Coronary artery (tissue), 2 donors: ENCODE measurements at regions not wholly inside any gene's neighbourhood (a gene's known extent, or its start where the extent isn't known, plus 50 kb on each side); places are given as distances from the start of the nearest gene placed in this dataset.

Experiments
- DNase-seq: peaks from one replicate; pipeline ENCODE4 v3.0.0-alpha.2; 2017; ENCODE audit warnings: low spot score
- H3K27ac ChIP-seq, 2 donors: fragments of 200-600 bp; sonication (generic); one replicate each; pipeline ENCODE4 v1.5.1; 2016 to 2019
- H3K4me3 ChIP-seq: fragments of 200-600 bp; sonication (generic); 2 replicates; pipeline ENCODE4 v1.5.1; 2016; ENCODE audit warnings: mild to moderate bottlenecking, moderate library complexity
- TF ChIP-seq, protein P1 (sequence below): fragments of 200-600 bp; sonication (generic); IDR thresholded peaks from one replicate; pipeline ENCODE4 v1.5.1; 2019; ENCODE audit warnings: antibody characterized with exemption

DNA sequence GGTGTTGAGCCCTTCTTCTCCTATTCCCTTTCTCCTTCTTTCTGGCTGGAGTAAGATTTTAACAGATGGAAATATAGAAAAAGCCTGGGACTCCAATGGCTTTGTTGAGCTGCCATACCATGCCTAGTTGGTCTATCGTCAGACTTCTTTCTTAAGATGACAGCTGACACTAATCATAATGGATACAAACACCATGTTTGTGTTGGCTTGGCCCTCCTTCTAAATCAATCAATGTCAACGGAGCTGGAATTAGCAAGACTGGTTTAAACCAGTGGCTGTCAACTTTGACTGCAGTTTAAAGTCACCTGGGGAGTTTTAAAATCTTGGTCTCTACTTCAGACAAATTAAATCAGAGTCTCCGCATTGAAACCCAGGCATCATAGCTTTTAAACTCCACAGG, 264.5 kb upstream of the PRR16 start:
- TF ChIP-seq, protein P1, sequence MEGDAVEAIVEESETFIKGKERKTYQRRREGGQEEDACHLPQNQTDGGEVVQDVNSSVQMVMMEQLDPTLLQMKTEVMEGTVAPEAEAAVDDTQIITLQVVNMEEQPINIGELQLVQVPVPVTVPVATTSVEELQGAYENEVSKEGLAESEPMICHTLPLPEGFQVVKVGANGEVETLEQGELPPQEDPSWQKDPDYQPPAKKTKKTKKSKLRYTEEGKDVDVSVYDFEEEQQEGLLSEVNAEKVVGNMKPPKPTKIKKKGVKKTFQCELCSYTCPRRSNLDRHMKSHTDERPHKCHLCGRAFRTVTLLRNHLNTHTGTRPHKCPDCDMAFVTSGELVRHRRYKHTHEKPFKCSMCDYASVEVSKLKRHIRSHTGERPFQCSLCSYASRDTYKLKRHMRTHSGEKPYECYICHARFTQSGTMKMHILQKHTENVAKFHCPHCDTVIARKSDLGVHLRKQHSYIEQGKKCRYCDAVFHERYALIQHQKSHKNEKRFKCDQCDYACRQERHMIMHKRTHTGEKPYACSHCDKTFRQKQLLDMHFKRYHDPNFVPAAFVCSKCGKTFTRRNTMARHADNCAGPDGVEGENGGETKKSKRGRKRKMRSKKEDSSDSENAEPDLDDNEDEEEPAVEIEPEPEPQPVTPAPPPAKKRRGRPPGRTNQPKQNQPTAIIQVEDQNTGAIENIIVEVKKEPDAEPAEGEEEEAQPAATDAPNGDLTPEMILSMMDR: no peak
- no peak overlapping the region for H3K27ac ChIP-seq
- H3K4me3 ChIP-seq: no peak overlapping the region
- no peak for DNase-seq

DNA sequence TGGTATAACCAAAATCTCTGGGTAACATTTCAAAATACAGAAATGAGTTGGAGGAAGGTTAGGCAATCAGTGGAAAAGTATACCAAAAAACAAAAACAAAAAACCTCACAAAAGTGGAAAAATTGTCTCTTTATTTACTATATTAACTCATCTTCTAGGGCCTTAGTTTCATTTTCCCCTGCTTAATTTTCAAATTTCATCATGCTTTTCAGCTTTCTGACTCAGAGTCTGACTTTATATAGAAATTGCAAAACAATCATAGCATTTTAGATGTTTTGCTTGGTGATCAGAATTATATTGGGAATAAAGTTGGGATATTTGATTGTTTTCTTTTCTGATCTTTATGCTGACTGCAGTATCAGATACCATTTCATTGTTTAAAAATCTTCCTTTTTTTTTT, 257.0 kb upstream of the PRR16 start:
- no peak for DNase-seq
- no peak overlapping the region for H3K4me3 ChIP-seq
- TF ChIP-seq, protein P1: no peak
- H3K27ac ChIP-seq: no peak overlapping the region

DNA sequence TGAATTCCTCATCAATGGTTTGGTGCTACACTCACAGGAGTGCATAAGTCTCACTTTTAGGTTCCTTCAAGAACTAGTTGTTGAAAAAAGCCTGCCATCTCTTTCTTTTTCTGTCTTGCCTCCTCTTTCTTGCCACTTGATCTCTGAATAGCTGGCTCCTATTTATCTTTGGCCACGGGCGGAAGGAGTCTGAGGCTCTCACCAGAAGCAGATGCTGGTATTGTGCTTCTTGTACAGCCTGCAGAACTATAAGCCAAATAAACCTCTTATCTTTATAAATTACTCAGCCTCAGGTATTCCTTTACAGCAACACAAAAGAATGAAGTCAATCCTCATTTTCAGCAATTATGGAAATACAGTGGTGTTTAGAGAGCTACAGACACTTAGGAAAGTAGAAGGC, 247.1 kb upstream of the PRR16 start:
- Histone ChIP-seq H3K4me3 (no peak overlapping the region), H3K27ac (no peak overlapping the region)
- DNase-seq: no peak
- TF ChIP-seq, protein P1: no peak

DNA sequence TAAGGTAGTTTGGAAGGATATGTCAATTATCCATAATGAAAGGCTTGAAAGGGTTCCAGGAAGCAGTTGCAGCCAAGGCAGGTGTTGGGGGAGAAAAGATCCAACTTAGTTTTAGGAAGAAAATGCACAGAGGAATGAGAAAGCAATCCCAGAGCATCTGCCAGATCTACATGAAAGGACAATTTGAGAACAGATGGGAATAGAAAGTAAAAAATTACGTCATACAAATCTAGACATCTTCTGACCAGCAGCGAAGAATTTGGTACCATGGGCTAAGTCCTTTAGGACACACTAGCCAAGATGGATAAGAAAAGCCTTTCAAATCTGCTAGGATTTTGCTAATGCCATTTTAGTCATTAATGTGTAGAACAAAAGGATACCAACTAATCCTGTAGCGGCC, 244.1 kb upstream of the PRR16 start:
- no peak overlapping the region for H3K4me3 ChIP-seq
- no peak overlapping the region for H3K27ac ChIP-seq
- TF ChIP-seq, protein P1: no peak
- no peak for DNase-seq

DNA sequence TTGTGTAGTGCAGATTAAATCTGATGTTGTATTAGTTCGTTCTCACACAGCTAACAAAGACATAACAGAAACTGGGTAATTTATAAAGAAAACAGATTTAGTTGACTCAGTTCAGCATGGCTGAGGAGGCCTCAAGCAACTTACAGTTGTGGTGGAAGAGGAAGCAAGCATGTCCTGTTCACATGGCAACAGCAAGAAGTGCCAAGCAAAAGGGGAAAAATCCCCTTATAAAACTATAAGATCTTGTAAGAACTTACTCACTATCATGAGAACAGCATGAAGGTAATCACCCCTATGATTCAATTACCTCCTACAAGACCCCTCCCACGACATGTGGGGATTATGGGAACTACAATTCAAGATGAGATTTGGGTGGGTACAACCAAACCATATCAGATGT, 238.6 kb upstream of the PRR16 start:
- TF ChIP-seq, protein P1: no peak
- H3K27ac ChIP-seq: no peak overlapping the region
- no peak overlapping the region for H3K4me3 ChIP-seq

DNA sequence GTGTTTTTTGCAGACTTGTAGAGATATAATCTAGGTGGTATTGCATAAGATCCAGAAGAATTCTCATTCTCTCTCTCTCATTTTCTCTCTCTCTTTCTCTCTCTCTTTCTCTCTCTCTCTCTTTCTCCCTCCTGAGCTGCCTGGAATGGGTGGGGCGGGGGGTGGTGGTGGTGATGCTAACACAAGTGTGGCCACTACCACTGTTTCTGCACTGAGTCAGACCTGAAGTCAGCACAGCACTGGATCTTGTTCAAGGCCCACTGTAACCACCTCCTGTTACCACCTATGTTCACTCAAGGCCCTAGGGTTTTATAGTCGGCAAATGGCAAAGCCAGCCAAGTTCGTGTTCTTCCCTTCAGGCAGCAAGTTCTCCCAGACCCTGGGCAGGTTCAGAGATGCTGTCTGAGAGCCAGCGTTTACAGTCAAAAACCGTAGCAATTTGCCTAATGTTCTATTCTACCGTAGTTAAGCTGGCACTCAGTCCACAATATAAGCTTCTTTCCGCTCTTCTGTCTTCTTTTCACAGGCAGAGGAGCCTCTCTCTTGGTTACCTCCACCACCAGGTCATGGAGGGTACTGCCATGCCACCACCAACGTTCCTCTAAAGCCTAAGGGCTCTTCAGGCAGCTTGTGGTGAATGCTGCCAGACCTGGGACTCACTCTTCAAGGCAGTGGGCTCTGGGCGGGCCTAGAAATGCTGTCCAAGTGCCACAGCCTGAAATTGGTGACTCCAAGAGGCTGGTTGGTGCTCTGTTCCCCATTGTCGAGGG, 235.7 kb upstream of the PRR16 start:
- DNase-seq: no peak
- H3K27ac ChIP-seq: no peak overlapping the region
- no peak overlapping the region for H3K4me3 ChIP-seq
- TF ChIP-seq, protein P1: no peak

More for the DNA sequence above, 238.6 kb upstream of the PRR16 start:
- DNase-seq: no peak

DNA sequence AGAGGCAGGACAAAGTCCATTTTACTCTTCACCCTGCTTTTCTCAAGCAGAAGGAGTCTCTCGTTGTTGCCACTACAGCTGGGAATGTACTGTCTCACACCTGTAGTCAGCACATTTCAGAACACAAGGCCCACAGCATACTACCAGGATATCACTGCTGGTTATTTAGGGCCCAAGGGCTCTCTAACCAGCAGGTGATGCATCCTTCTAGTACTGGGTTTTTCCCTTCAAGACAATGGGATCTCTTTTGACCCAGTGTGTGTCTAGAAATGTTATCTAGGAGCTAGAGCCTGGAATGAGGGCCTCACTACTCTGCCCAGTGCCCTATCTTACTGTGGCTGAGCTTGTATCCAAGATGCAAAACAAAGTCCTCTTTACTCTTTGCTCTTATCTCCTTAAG, 235.1 kb upstream of the PRR16 start:
- no peak overlapping the region for H3K27ac ChIP-seq
- DNase-seq: no peak
- TF ChIP-seq, protein P1: no peak
- no peak overlapping the region for H3K4me3 ChIP-seq
